Muscle layer of colon (tissue), 2 donors: ENCODE measurements at regions not wholly inside any gene's neighbourhood (a gene's known extent, or its start where the extent isn't known, plus 50 kb on each side); places are given as distances from the start of the nearest gene placed in this dataset.
"Not testable (repeated sequence)": the region's sequence is repeated elsewhere in the genome, so short reads cannot be mapped to it uniquely, and the experiment has no call there.

ENCODE experiments used
- H3K27ac ChIP-seq: one replicate; pipeline ENCODE4 v1.7.0; 2013; ENCODE audit warnings: low read depth, mild to moderate bottlenecking, low read length, moderate library complexity
- H3K27me3 ChIP-seq, 2 donors: one replicate each; pipeline ENCODE4 v1.7.0; 2013; ENCODE audit warnings: low read length in 2 of 2, mild to moderate bottlenecking in 2 of 2; ENCODE audit not compliant: insufficient read depth in 2 of 2, control insufficient read depth in 1 of 2
- H3K36me3 ChIP-seq: one replicate; pipeline ENCODE4 v1.7.0; 2013; ENCODE audit warnings: mild to moderate bottlenecking, low read length; ENCODE audit not compliant: insufficient read depth
- H3K4me1 ChIP-seq: one replicate; pipeline ENCODE4 v1.7.0; 2013; ENCODE audit warnings: mild to moderate bottlenecking, low read length; ENCODE audit not compliant: insufficient read depth
- H3K4me3 ChIP-seq, 2 donors: one replicate each; pipeline ENCODE4 v1.7.0; 2013; ENCODE audit warnings: low read length in 2 of 2, low read depth in 1 of 2, mild to moderate bottlenecking in 1 of 2, moderate library complexity in 1 of 2
- H3K9ac ChIP-seq: one replicate; pipeline ENCODE4 v1.7.0; 2013; ENCODE audit warnings: low read length
- H3K9me3 ChIP-seq: one replicate; pipeline ENCODE4 v1.7.0; 2013; ENCODE audit warnings: mild to moderate bottlenecking, low read length
- donor health status: abdominal sarcoma.
- donor health status: Adenocarcinoma of cecum.

DNA sequence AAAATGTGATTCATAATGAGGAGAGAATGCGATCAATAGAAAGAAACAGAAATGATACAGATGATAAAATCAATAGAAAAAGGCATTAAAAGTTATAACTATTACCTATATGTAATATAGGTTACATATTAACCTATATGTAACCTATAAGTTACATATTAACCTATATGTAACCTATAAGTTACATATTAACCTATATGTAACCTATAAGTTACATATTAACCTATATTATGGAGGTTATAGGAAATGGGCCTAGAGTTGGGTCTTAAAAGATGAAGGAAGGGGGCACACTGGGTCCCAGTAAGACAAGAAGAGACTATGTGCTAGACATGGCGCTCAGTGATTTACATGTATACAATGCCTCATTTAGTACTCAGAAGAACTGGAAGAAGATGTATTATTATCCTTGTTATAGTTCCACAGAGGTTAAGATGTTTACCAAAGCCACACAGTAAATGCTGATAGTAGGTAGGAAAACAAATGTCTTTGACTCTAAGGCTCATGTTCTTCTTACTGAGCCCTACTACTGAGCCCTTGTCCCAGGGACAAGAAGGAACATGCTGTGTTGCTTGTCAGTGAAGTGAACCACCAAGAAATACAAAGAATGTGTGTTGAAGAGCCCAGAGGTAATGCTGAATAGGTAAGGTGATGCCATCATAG is 444.6 kb upstream of the PLXNA2 start:
- Histone ChIP-seq H3K4me1 (no peaks in the 10 kb centered on the region), H3K27ac (no peak overlapping the region), H3K9me3 (no peaks in the 10 kb centered on the region), H3K27me3 (no peaks in the 10 kb centered on the region), H3K9ac (no peak overlapping the region), H3K4me3 (no peak overlapping the region), H3K36me3 (no peaks in the 10 kb centered on the region)

DNA sequence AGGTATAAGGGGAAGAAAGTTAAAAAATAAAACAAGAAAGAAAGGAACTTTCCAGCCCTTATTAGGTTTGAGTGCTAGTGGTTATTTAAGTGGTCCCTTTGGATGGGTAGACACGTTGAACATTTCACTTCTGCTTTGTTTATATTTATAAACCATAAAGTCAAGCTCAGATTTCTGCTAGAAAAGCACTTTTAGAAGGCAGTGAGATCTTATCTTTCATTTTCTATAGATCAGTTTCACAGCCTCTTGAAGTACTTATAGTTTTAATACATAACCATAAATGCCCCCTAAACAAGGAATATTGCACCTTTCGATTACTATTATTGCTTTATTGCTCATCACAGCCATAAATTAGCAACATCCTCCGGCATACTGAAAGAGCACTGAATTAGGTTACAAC is 446.8 kb upstream of the PLXNA2 start:
- Histone ChIP-seq H3K9ac (no peak overlapping the region), H3K4me1 (no peaks in the 10 kb centered on the region), H3K27me3 (no peaks in the 10 kb centered on the region), H3K27ac (no peak overlapping the region), H3K4me3 (no peak overlapping the region), H3K9me3 (no peaks in the 10 kb centered on the region), H3K36me3 (no peaks in the 10 kb centered on the region)

GRCh38 chr1:208709981-208710380 is 465.8 kb upstream of the PLXNA2 start:
- Histone ChIP-seq H3K27ac (no peak overlapping the region), H3K9me3 (no peaks in the 10 kb centered on the region), H3K36me3 (no peaks in the 10 kb centered on the region), H3K4me1 (no peaks in the 10 kb centered on the region), H3K9ac (no peak overlapping the region), H3K27me3 (no peaks in the 10 kb centered on the region), H3K4me3 (no peak overlapping the region)

DNA sequence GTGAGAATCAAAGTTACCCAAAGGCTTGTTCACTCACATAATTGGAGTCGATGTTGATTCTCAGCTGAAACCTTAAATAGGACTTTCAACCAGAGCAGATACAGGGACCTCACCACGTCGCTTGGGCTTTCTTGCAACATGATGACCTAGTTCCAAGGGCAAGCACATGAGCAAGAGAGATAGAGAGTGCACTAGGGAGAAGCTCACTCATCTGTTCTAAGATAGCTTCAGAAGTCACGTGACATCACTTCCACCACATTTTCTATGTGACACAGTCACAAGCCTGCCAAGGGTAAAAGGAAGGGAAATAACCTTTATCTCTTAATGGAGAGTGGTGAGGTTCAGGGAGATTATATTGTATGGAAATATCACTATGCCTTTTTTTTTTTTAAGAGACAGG is 470.1 kb upstream of the PLXNA2 start:
- Histone ChIP-seq H3K4me3 (no peak overlapping the region), H3K9me3 (no peaks in the 10 kb centered on the region), H3K9ac (no peak overlapping the region), H3K27ac (no peak overlapping the region), H3K36me3 (no peaks in the 10 kb centered on the region), H3K4me1 (no peaks in the 10 kb centered on the region), H3K27me3 (no peaks in the 10 kb centered on the region)

DNA sequence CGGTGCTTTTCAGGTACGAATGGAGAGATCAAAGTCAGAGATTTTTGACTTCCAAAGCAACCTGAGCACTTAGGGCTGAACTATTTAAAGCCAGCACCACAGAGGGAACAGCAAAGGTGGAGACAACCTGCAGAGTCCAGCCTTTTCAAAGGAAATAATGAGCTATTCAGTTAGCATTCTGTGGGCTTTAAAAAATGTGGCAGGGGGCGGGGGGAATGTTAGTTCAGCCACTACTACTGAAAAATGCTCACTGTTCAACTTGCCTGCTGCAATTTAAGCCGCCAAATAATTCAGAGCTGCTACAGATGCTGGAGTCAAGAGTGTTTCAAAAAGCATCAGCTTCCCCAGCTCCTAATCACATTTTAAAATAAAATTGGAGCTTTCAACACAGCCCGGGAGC is 473.3 kb upstream of the PLXNA2 start:
- H3K4me3 ChIP-seq, result no peak overlapping the region
- no peaks in the 10 kb centered on the region for H3K36me3 ChIP-seq
- no peak overlapping the region for H3K27ac ChIP-seq
- H3K9ac ChIP-seq, result no peak overlapping the region
- no peaks in the 10 kb centered on the region for H3K27me3 ChIP-seq
- H3K4me1 ChIP-seq, result no peaks in the 10 kb centered on the region
- no peaks in the 10 kb centered on the region for H3K9me3 ChIP-seq

GRCh38 chr1:208722592-208722991 is 478.4 kb upstream of the PLXNA2 start:
- no peaks in the 10 kb centered on the region for H3K36me3 ChIP-seq
- no peak overlapping the region for H3K4me3 ChIP-seq
- no peaks in the 10 kb centered on the region for H3K4me1 ChIP-seq
- H3K27me3 ChIP-seq, result no peaks in the 10 kb centered on the region
- H3K27ac ChIP-seq, result no peak overlapping the region
- no peak overlapping the region for H3K9ac ChIP-seq
- H3K9me3 ChIP-seq, result no peaks in the 10 kb centered on the region

DNA sequence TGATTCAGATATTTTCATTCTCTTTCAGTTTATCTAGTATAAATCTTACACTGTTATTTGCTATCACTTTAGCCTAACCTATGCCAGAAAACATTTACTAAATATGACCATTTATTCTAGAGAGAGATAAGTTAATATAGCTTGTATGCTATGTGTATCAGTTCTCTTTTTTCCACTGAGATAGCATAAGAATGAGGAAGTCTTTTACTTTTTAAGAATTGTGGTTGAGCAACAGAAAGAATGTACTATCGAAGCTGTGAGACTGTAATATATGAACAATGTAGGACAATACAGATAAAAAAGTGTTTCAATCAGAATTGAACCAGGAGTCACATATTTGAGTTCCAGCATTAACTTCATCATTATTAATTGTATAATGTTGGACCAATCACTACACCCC is 479.9 kb upstream of the PLXNA2 start:
- H3K27me3 ChIP-seq, result no peaks in the 10 kb centered on the region
- H3K9me3 ChIP-seq, result no peaks in the 10 kb centered on the region
- H3K9ac ChIP-seq, result no peak overlapping the region
- H3K36me3 ChIP-seq, result no peaks in the 10 kb centered on the region
- no peak overlapping the region for H3K4me3 ChIP-seq
- H3K4me1 ChIP-seq, result no peaks in the 10 kb centered on the region
- H3K27ac ChIP-seq, result no peak overlapping the region

GRCh38 chr1:208728815-208729214 is 484.6 kb upstream of the PLXNA2 start:
- Histone ChIP-seq H3K4me3 (no peak overlapping the region), H3K4me1 (no peaks in the 10 kb centered on the region), H3K9ac (no peak overlapping the region), H3K36me3 (no peaks in the 10 kb centered on the region), H3K9me3 (no peaks in the 10 kb centered on the region), H3K27me3 (no peaks in the 10 kb centered on the region), H3K27ac (no peak overlapping the region)

- H3K9ac ChIP-seq, result no peak overlapping the region
- H3K4me3 ChIP-seq, result no peak overlapping the region
- no peaks in the 10 kb centered on the region for H3K27me3 ChIP-seq
- no peaks in the 10 kb centered on the region for H3K9me3 ChIP-seq
- H3K36me3 ChIP-seq, result no peaks in the 10 kb centered on the region
- no peaks in the 10 kb centered on the region for H3K4me1 ChIP-seq
- no peak overlapping the region for H3K27ac ChIP-seq
Measured at GRCh38 chr1:208731981-208732821, 488.0 kb upstream of the PLXNA2 start.

DNA sequence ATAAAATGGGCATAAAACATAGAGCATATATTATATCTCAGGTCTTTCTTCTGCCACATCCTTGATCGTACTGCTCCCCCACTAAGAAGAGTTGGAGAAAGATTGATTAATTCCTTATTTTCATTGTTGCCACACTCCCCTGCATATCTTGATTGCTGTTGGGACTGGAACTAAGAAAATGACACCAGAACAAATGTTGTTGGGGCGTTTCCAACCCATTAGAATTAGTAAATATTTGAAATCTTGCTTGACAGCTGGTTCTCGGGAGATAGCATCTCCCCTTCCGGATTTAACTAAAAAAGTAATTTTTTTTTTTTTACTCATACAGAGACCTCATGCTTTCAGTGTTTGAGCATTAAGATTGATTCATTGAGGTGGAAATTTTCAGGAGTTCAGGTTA is 493.0 kb upstream of the PLXNA2 start:
- H3K36me3 ChIP-seq, result no peaks in the 10 kb centered on the region
- H3K4me1 ChIP-seq, result no peaks in the 10 kb centered on the region
- H3K9ac ChIP-seq, result no peak overlapping the region
- H3K27ac ChIP-seq, result no peak overlapping the region
- no peaks in the 10 kb centered on the region for H3K27me3 ChIP-seq
- no peaks in the 10 kb centered on the region for H3K9me3 ChIP-seq
- no peak overlapping the region for H3K4me3 ChIP-seq

GRCh38 chr1:208737922-208738321 is 493.7 kb upstream of the PLXNA2 start:
- Histone ChIP-seq H3K9ac (no peak overlapping the region), H3K27me3 (no peaks in the 10 kb centered on the region), H3K27ac (no peak overlapping the region), H3K9me3 (no peaks in the 10 kb centered on the region), H3K36me3 (no peaks in the 10 kb centered on the region), H3K4me3 (no peak overlapping the region), H3K4me1 (no peaks in the 10 kb centered on the region)

- not testable (repeated sequence) for H3K4me3 ChIP-seq, H3K27me3 ChIP-seq, H3K36me3 ChIP-seq, H3K9ac ChIP-seq, H3K9me3 ChIP-seq, H3K27ac ChIP-seq, H3K4me1 ChIP-seq
Measured at GRCh38 chr1:208739636-208740035, 495.5 kb upstream of the PLXNA2 start.
